Left hindlimb (tissue), 1 donor: ENCODE measurements at regions not wholly inside any gene's neighbourhood (a gene's known extent, or its start where the extent isn't known, plus 50 kb on each side); places are given as distances from the start of the nearest gene placed in this dataset.
"Not testable (repeated sequence)": the region's sequence is repeated elsewhere in the genome, so short reads cannot be mapped to it uniquely, and the experiment has no call there.

Experiments
- DNase-seq: peaks from one replicate; pipeline ENCODE4 v3.0.0-alpha.2; 2018

- no peak for DNase-seq
Measured at GRCh38 chr4:57993944-57994343, 883.8 kb upstream of the IGFBP7 start.

GRCh38 chr4:57989430-57989829 is 879.2 kb upstream of the IGFBP7 start:
- DNase-seq: no peak

GRCh38 chr4:57985161-57985560 is 875.0 kb upstream of the IGFBP7 start:
- DNase-seq: no peak

- DNase-seq: no peak
Measured at GRCh38 chr4:57981123-57981522, 870.9 kb upstream of the IGFBP7 start.

GRCh38 chr4:57974821-57975220 is 864.6 kb upstream of the IGFBP7 start:
- no peak for DNase-seq

GRCh38 chr4:57973819-57974218 is 863.6 kb upstream of the IGFBP7 start:
- no peak for DNase-seq

- DNase-seq: no peak
Measured at GRCh38 chr4:57971261-57971660, 861.1 kb upstream of the IGFBP7 start.

- DNase-seq: no peak
Measured at GRCh38 chr4:57966987-57967760, 857.0 kb upstream of the IGFBP7 start.

GRCh38 chr4:57965431-57965830 is 855.2 kb upstream of the IGFBP7 start:
- not testable (repeated sequence) for DNase-seq

GRCh38 chr4:57945298-57945697 is 835.1 kb upstream of the IGFBP7 start:
- no peak for DNase-seq

- no peak for DNase-seq
Measured at GRCh38 chr4:57943682-57944081, 833.5 kb upstream of the IGFBP7 start.

GRCh38 chr4:57937326-57937725 is 827.1 kb upstream of the IGFBP7 start:
- DNase-seq: not testable (repeated sequence)

- no peak for DNase-seq
Measured at GRCh38 chr4:57926311-57926710, 816.1 kb upstream of the IGFBP7 start.

- DNase-seq: no peak
Measured at GRCh38 chr4:57924951-57925350, 814.8 kb upstream of the IGFBP7 start.

- DNase-seq: no peak
Measured at GRCh38 chr4:57916479-57916878, 806.3 kb upstream of the IGFBP7 start.

GRCh38 chr4:57911203-57911602 is 801.0 kb upstream of the IGFBP7 start:
- no peak for DNase-seq

GRCh38 chr4:57910151-57910550 is 800.0 kb upstream of the IGFBP7 start:
- no peak for DNase-seq

- DNase-seq: no peak
Measured at GRCh38 chr4:57905965-57906364, 795.8 kb upstream of the IGFBP7 start.

- no peak for DNase-seq
Measured at GRCh38 chr4:57877047-57877458, 766.9 kb upstream of the IGFBP7 start.

GRCh38 chr4:57875829-57876392 is 765.7 kb upstream of the IGFBP7 start:
- no peak for DNase-seq

GRCh38 chr4:57866468-57867171 is 756.4 kb upstream of the IGFBP7 start:
- DNase-seq: no peak

- no peak for DNase-seq
Measured at GRCh38 chr4:57865264-57865663, 755.1 kb upstream of the IGFBP7 start.

- DNase-seq: no peak
Measured at GRCh38 chr4:57854748-57855147, 744.6 kb upstream of the IGFBP7 start.

GRCh38 chr4:57850141-57850540 is 740.0 kb upstream of the IGFBP7 start:
- DNase-seq: no peak
